ENCODE measurements at regions not wholly inside any gene's neighbourhood (a gene's known extent, or its start where the extent isn't known, plus 50 kb on each side); places are given as distances from the start of the nearest gene placed in this dataset.

DNA sequence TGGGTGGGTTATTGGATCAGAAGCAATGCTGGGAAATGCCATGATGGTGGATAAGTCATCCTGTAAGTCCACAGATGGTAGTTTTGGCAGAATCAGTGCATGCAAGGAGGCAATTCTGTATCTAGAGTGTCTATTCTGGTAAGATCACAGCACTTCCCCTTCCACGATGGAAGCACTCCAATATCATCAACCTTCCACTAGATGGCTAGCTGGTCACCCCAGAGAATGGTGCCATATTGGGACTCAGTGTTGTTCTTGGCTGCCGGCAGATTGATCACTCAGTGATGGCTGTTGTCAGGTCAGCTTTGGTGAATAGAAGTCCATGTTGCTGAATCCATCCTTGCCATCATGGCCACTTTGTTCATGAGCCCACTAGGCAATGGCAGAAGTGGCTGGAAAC is 553.5 kb downstream of the CSNK1G3 start:
- Histone ChIP-seq H3K36me3 (no peaks in the 10 kb centered on the region), H3K27me3 (ENCODE audit: low read depth) (no peaks in the 10 kb centered on the region), H3K4me3 (no peak overlapping the region), H3K27ac (no peak overlapping the region), H3K4me1 (peaks cover 6% of the 10 kb centered on the region), H3K9me3 (no peaks in the 10 kb centered on the region)
- no peak for ATAC-seq
- TF ChIP-seq, protein P1, sequence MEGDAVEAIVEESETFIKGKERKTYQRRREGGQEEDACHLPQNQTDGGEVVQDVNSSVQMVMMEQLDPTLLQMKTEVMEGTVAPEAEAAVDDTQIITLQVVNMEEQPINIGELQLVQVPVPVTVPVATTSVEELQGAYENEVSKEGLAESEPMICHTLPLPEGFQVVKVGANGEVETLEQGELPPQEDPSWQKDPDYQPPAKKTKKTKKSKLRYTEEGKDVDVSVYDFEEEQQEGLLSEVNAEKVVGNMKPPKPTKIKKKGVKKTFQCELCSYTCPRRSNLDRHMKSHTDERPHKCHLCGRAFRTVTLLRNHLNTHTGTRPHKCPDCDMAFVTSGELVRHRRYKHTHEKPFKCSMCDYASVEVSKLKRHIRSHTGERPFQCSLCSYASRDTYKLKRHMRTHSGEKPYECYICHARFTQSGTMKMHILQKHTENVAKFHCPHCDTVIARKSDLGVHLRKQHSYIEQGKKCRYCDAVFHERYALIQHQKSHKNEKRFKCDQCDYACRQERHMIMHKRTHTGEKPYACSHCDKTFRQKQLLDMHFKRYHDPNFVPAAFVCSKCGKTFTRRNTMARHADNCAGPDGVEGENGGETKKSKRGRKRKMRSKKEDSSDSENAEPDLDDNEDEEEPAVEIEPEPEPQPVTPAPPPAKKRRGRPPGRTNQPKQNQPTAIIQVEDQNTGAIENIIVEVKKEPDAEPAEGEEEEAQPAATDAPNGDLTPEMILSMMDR (IDR thresholded peaks at IDR 0.05): no peak
- intact Hi-C loops (cut with DNase I): no loop called here
- DNase-seq: no peak

DNA sequence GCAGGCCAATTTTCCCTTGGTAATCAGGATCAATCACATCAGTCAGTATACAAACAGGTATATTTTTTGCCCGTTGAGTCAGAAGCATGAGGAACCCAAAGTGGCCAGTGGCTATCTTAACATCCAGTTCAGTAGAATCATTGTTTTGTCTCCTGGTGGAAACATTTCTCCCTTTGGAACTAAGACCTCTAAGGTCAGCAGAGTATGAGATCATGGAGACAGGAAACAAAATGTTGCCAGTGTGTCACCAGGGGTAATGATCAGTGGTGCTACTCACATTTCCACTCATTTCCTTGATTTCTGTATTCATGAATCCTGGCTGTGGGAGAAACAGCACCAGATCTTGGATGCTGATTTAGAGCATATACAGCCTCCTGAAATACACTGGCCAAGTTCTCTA is 553.0 kb downstream of the CSNK1G3 start:
- Histone ChIP-seq H3K27ac (no peak overlapping the region), H3K36me3 (no peaks in the 10 kb centered on the region), H3K9me3 (no peaks in the 10 kb centered on the region), H3K27me3 (ENCODE audit: low read depth) (no peaks in the 10 kb centered on the region), H3K4me1 (peaks cover 6% of the 10 kb centered on the region), H3K4me3 (no peak overlapping the region)
- TF ChIP-seq, protein P1 (IDR thresholded peaks at IDR 0.05): no peak
- ATAC-seq (no peak), DNase-seq (no peak)
- intact Hi-C loops (cut with DNase I): no loop called here

DNA sequence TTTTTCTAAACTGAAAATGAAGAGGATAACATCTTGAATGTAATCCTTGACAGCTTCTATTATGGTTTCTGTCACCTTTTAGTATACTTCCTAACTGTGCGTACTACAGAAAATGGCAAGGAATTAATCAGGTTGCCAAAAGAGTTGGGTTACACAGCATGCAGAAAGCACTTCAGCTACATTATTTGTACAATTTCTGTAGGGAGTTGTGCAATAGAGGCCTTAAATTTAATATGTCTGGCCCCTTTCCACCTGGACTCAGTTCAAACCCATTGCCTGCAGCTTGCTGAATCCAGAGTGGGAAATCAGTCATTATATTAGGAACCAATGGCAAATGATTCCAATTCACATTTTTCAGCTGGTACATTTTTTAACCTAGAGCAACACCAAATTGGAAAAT is 549.7 kb downstream of the CSNK1G3 start:
- Histone ChIP-seq H3K27ac (no peak overlapping the region), H3K4me1 (peaks cover 21% of the 10 kb centered on the region), H3K27me3 (ENCODE audit: low read depth) (no peaks in the 10 kb centered on the region), H3K36me3 (no peaks in the 10 kb centered on the region), H3K9me3 (no peaks in the 10 kb centered on the region), H3K4me3 (no peak overlapping the region)
- no peak for DNase-seq
- TF ChIP-seq, protein P1 (IDR thresholded peaks at IDR 0.05): no peak
- intact Hi-C loops (cut with DNase I): no loop called here
- peak; percentile 41 to 71 for ATAC-seq

DNA sequence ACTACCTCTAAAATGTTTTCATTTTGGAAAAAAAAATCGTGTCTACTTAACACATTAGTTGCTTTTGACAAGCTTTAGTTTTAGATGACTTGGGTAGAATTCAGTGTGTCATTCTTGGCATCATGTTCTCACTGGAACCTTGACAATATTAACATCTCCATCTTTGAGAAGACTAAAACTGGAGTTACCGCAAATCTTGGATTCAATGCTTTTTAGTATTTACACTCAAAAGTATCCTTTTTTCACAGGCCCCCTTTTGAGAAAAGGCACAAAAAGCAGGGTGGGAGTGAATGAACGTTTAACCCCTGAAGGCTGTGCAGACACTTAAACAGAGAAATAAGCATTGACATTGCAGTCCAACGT is 549.1 kb downstream of the CSNK1G3 start:
- TF ChIP-seq, protein P1 (IDR thresholded peaks at IDR 0.05): no peak
- H3K9me3 ChIP-seq: no peaks in the 10 kb centered on the region
- no peak for ATAC-seq
- DNase-seq: no peak
- intact Hi-C loops (cut with DNase I): no loop called here
- peaks cover 22% of the 10 kb centered on the region for H3K4me1 ChIP-seq
- H3K4me3 ChIP-seq: no peak overlapping the region
- no peaks in the 10 kb centered on the region for H3K27me3 ChIP-seq (ENCODE audit: low read depth)
- no peaks in the 10 kb centered on the region for H3K36me3 ChIP-seq
- no peak overlapping the region for H3K27ac ChIP-seq

DNA sequence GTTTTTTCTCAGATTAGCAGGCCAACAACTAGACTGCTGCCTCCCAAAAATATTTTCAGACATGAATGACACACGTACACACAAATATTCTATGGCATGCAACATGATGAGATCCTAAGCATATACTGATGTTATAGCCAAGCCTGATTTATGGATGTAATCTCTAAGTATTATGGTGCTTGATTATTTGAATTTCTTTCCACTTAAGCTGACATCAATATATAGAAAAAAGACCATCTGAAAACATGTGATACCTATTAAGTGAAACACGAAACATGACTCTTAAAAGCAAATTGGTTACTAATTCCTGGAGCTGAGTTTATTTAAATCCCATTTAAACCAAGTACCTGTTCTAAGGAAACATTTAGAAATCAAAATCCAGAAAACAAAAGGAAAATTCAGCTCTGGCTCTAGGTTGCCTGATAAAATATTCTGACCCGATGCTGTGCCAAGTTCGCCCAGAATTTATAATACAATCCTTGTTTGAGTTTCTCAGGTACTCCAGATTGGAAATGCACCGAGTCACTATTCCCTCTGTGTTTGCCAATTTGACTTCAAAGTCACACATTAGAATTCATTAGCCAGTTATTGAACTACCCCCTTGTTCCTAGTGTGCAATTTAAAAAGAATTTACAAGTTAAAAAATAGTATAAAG is 548.6 kb downstream of the CSNK1G3 start:
- intact Hi-C loops (cut with DNase I): no loop called here
- Histone ChIP-seq H3K4me1 (peaks cover 22% of the 10 kb centered on the region), H3K27me3 (ENCODE audit: low read depth) (no peaks in the 10 kb centered on the region), H3K4me3 (no peak overlapping the region), H3K27ac (no peak overlapping the region), H3K36me3 (no peaks in the 10 kb centered on the region), H3K9me3 (no peaks in the 10 kb centered on the region)
- TF ChIP-seq, protein P1 (IDR thresholded peaks at IDR 0.05): no peak
- peak in 1 of 2 donors; percentile 24 for ATAC-seq
- DNase-seq: no peak
